Endothelial cell of umbilical vein (primary cell): ENCODE measurements at regions not wholly inside any gene's neighbourhood (a gene's known extent, or its start where the extent isn't known, plus 50 kb on each side); places are given as distances from the start of the nearest gene placed in this dataset.

Experiments used
- CTCF ChIP-seq, 2 donors: IDR thresholded peaks; 1 replicate in 1 of 2; 2 replicates in 1 of 2; pipeline ENCODE4 v1.5.1; 2011; ENCODE audit warnings: low read length in 2 of 2, mild to moderate bottlenecking in 2 of 2, moderate library complexity in 2 of 2, control low read depth in 1 of 2, inconsistent platforms in 1 of 2, low read depth in 1 of 2; ENCODE audit not compliant: insufficient read depth in 1 of 2; ENCODE audit errors: extremely low read depth in 1 of 2
- EZH2 ChIP-seq: IDR thresholded peaks from 2 replicates; pipeline ENCODE4 v1.6.1; 2012; ENCODE audit warnings: borderline replicate concordance, low read depth, mild to moderate bottlenecking, moderate library complexity, low read length, inconsistent platforms; ENCODE audit not compliant: severe bottlenecking
- FOS ChIP-seq: IDR thresholded peaks from 2 replicates; pipeline ENCODE4 v1.6.1; 2011; ENCODE audit warnings: mild to moderate bottlenecking, low read length, moderate library complexity, borderline replicate concordance; ENCODE audit not compliant: insufficient read depth
- GATA2 ChIP-seq: IDR thresholded peaks from 2 replicates; pipeline ENCODE4 v1.7.0; 2011; ENCODE audit warnings: low read depth, mild to moderate bottlenecking, moderate library complexity, mixed read lengths, low read length; ENCODE audit not compliant: insufficient read length, insufficient read depth
- JUN ChIP-seq: IDR thresholded peaks from 2 replicates; pipeline ENCODE4 v1.6.1; 2011; ENCODE audit warnings: borderline replicate concordance, low read depth; ENCODE audit not compliant: insufficient read length, insufficient read depth
- MAX ChIP-seq: IDR thresholded peaks from 2 replicates; pipeline ENCODE4 v1.6.1; 2011; ENCODE audit not compliant: insufficient read depth, insufficient read length
- MYC ChIP-seq: IDR thresholded peaks from one replicate; pipeline ENCODE4 v1.6.1; 2011; ENCODE audit warnings: mild to moderate bottlenecking, low read depth, low read length
- POLR2A ChIP-seq: IDR thresholded peaks from 2 replicates; pipeline ENCODE4 v1.6.1; 2012; ENCODE audit warnings: low read depth, mild to moderate bottlenecking, control low read depth, low read length
- POLR2AphosphoS5 ChIP-seq: IDR thresholded peaks from 2 replicates; pipeline ENCODE4 v1.6.1; 2012; ENCODE audit warnings: low read depth, mild to moderate bottlenecking, control low read depth, low read length, moderate library complexity; ENCODE audit not compliant: insufficient read depth

- TF ChIP-seq POLR2A (no peak), CTCF (IDR thresholded peaks at IDR 0.05; ENCODE audit: extremely low read depth in 1 of 2, insufficient read depth in 1 of 2, low read depth in 1 of 2, low read length in 2 of 2) (no peak), MYC (no peak), POLR2AphosphoS5 (no peak), EZH2 (no peak), MAX (no peak), FOS (no peak), JUN (no peak), GATA2 (no peak)
Measured at GRCh38 chr13:85194482-85194881, 604.7 kb downstream of the SLITRK6 start.
